NCI-H1092 treated with DMSO at 0.1 percent for 48 hours (cell line): ENCODE measurements at regions not wholly inside any gene's neighbourhood (a gene's known extent, or its start where the extent isn't known, plus 50 kb on each side); places are given as distances from the start of the nearest gene placed in this dataset.

ENCODE experiments used
- DNase-seq: peaks from one replicate; lab custom pipeline; 2025; lab: John Stamatoyannopoulos, UW

- DNase-seq, result no peak
These were observed 274.5 kb downstream of the PRR16 start for GRCh38 chr5:120738568-120738967.

DNA sequence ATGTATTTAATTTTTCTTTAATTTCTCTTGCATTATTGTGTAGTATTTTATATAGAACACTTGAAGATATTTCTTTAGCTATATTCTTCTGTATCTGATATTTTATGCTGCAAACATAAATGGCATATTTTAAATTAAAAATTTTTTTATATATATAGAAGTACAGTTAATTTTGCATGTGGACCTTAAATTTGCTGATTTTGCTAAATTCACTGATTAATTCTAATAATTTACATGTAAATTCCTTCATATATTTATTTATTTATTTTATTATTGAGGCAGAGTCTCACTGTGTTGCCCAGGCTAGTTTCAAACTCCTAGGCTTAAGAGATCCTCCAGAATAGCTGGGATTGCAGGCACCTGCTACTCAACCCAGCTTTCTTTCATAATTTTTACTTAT lies 276.9 kb downstream of the PRR16 start:
- DNase-seq, result no peak

- DNase-seq, result no peak
These were observed 284.4 kb downstream of the PRR16 start for GRCh38 chr5:120748474-120748873.

GRCh38 chr5:120749737-120750136 lies 285.6 kb downstream of the PRR16 start:
- DNase-seq, result no peak

DNA sequence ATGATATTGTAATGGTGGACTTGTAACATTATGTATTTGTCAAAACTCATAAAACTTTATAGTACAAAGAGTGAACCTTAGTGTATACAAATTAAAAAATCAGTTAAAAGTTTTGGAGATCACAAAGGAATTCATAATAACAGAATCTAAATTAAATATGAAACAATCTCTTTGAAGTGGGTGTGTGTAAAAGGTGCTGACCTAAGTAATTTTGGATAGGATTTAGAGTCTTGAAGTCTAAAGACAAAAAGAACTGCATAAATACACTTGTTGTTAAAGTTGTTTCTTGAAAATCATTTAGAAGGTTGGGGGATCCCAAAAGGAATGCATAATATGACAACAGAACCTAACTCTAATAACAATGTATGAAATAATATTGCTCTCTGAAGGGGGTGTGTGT lies 295.5 kb downstream of the PRR16 start:
- no peak for DNase-seq

DNA sequence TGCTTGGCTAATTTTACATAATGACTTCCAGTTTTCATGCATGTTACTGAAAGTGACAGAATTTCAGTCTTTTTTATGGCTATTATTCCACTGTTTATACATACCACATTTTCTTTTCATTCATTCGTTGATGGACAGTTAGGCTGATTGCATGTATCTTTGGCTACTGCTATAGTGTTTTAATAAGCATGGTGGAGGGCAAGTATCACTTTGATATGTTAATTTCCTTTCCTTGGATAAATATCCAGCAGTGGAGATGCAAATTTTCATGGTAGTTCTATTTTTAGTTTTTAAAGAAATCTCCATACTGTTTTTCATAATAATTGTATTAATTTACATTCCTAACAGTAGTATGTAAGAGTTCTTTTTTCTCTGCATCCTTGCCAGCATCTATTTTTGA lies 297.9 kb downstream of the PRR16 start:
- no peak for DNase-seq

DNA sequence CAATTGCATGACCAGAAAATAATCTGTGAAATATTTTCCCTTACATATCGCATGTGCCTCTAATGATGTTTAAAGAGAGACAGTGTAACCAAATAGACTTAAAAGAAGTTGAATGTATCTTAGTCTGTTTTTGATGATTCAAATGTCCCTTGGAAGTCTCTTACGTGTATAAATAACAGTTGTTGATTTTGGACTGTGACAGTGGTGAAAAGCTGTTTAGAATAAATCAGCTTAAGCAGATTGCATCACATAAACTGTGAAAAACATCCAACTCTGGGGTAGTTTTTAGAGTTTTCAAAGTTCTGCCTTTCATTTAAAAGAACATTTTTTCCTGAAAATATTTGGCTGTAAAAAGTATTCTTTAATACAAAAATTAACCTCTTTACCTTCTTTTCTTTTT lies 301.1 kb downstream of the PRR16 start:
- DNase-seq, result no peak

DNA sequence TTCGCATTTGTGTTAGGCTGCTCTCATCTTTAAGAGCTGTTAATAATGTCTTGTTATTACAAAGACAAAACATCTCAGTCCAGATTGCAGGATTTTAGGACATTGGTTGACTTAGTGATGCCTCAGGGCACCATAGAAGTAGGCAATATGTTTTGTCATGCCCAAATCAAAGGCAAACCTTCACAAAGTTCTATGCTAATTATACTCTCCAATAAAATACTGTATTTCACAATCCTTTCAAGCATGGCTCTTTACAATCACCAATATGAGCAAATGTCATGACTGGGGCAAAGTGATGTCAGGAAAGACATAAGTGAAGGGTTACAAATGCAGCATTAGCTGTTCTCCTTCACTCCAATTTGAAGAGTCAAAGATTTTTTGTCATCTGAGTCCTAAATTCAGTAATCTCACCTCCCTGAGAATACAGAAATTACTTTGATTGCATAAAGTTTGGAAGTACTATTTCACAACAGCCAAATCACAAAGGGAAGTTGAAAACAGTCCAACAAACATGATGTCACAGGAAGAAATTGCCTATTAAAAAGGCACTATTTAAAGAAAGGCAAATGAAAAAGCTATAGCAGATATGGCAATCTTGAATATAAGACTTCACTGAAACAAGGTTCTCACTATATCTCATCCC lies 303.2 kb downstream of the PRR16 start:
- no peak for DNase-seq

GRCh38 chr5:120769312-120769872 lies 305.3 kb downstream of the PRR16 start:
- no peak for DNase-seq

- DNase-seq, result no peak
These were observed 307.1 kb downstream of the PRR16 start for GRCh38 chr5:120771202-120771601.

DNA sequence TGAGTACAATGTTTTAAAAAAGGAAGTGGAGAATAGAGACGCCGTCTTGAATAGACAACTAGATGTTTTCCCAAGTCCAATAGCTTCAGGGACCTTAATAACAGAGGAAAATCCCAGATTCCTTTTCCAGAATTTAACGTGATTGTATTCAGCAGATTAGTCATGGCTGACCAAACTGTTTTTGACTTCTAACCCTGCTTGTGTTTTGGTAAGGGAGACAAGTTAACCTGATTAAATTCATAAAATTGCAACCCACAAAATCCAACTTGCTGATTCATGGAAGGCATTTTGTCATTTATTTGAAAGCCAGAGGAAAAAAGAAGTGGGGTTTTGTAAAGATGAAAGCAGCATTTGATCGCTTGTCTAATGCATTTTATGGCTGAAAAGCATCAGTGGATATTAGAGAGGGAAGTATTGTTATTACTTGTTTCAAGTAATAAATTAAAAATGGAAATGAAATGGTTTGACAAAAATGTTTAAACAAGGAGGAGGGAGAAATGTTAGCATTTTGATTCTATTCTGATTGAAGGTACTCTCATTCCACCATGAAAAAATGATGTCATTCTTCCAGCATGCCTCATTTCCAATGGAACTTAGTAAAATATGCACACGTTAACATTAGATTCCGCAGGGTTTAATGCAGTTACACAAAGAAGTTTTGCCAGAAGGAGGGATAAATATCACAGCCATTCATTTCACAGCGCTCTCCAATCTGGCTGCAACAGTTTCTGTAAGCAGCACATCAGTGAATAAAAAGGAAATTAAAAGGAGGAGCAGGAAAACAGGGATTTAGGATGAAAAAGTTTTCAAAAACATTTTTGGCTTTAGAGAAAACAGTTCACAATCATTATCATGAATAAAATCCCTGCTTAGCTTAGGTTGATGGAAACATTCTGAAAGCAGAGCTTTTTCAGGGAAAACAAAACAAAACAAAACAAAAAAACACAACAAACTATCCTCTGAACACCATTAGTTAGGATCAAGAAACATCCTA lies 314.7 kb downstream of the PRR16 start:
- no peak for DNase-seq

DNA sequence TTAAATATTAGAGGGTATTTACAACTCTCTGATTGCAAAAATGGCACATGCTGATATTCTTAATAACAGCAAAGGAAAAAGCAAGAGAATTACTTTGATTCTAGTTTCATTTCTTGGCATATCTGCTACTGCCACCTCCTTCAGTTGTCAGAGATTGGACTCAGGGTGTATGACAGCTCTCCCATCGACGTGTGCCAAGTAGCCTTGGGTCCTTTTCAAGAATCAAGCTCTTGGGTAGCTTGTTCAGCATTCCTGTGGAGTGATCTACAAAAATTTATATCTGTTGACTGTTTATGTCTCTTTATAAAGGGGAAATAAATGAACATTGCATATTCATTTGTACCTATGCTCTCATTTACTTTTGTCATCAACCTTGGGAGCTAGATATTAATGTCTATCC lies 315.6 kb downstream of the PRR16 start:
- no peak for DNase-seq

GRCh38 chr5:120788481-120788880 lies 324.4 kb downstream of the PRR16 start:
- DNase-seq, result no peak

GRCh38 chr5:120789918-120790317 lies 325.8 kb downstream of the PRR16 start:
- DNase-seq, result no peak

- DNase-seq, result no peak
These were observed 326.2 kb downstream of the PRR16 start for GRCh38 chr5:120790339-120790738.

GRCh38 chr5:120792477-120792876 lies 328.4 kb downstream of the PRR16 start:
- DNase-seq, result no peak

DNA sequence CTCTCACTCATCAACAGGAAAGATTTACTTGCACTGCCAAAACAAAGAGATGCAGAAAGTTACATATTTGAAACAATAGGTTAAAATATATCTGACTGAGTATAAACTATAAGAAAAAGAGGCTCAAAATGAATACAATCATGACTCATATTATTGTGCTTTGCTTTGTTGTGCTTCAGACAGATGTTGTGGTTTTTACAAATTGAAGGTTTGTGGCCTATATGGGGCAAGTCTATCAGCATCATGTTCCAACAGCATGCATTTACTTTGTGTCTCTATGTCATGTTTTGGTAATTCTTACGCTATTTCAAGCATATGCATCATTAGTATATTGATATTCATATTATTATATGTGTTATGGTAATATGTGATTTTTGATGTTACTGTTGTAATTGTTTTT lies 330.0 kb downstream of the PRR16 start:
- DNase-seq, result no peak

DNA sequence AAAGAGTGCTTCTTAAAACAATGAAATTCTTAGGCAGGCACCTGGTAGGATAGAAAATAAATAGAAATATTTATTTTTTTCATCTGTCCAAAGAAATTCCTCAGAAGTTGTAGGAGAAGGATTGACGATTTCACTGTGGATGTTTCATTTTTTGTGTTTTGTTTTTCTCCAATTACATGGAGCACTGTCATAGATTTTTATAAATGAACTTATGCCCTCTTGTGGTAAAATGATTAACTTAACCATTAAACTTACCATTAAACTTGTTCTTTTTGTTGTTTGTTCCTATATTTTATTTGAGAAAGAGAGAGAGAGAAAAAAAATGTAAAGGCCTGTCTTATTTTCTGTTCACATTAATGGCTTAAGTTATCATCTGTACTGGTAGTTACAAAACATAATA lies 339.2 kb downstream of the PRR16 start:
- no peak for DNase-seq

- no peak for DNase-seq
These were observed 341.0 kb downstream of the PRR16 start for GRCh38 chr5:120805131-120805530.

DNA sequence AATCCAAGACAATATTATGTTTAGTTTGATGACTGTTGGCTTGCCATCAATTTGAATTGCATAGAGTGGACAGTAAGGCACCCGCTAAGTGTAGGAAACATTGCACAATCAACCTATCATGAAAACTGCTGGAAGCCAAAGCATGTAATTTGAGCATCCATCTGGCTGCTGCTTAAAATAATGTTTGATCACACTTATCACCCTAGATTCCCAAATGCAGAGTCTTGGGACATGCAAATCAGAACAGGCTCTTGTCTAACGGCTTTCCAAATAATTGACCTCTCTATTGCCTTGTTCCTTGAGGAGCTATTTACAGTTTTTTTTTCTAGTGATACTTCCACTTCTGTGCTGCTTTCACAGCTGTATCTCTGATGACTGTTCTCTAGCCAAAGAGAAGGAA lies 342.1 kb downstream of the PRR16 start:
- no peak for DNase-seq

GRCh38 chr5:120808135-120808534 lies 344.0 kb downstream of the PRR16 start:
- no peak for DNase-seq

DNA sequence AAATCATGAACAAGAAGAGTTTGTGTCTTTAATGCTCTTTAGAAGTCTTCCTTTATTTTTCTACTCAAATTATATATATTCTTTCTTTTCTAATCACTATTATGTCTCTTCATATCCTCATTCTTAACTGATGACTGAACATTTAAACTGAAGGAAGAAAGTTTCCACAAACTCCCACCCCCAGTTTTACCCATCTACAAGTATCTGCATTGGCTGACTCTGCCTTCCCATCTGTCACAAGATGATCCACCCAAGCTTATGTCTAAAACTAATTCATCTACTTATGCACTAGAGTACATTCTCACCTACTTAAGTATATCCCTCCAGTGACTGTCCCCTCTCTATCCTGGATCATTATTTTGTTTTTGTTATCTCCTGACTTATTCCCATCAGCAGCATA lies 344.5 kb downstream of the PRR16 start:
- DNase-seq, result no peak

DNA sequence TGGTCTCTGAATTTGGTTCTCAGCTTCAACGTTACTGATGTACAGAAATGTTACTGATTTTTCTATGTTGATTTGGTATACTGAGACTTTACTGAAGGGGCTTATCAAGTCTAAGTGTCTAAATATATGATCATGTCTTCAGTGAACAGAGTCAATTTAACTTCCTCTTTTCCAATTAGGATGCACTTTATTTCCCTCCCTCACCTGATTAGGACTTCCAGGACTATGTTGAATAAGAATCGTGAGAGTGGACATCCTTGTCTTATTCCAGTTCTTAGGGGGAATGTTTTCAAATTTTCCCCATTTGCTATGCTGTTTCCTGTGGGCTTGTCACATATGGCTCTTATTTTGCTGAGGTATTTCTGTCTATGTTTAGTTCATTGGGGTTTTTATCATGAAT lies 349.5 kb downstream of the PRR16 start:
- no peak for DNase-seq
